Endodermal cell (in vitro differentiated cells): ENCODE measurements at regions not wholly inside any gene's neighbourhood (a gene's known extent, or its start where the extent isn't known, plus 50 kb on each side); places are given as distances from the start of the nearest gene placed in this dataset.

Experiments
- DNase-seq: peaks from one replicate; pipeline ENCODE4 v3.0.0-alpha.2; 2017
- H3K27ac ChIP-seq: 2 replicates; pipeline ENCODE4 v1.5.1; 2013; ENCODE audit warnings: mild to moderate bottlenecking, low read depth, low read length, moderate library complexity
- H3K27me3 ChIP-seq: 2 replicates; pipeline ENCODE4 v1.6.1; 2013; ENCODE audit warnings: mild to moderate bottlenecking, low read length, moderate library complexity; ENCODE audit not compliant: insufficient read depth, control insufficient read depth, poor library complexity, severe bottlenecking
- H3K36me3 ChIP-seq: 2 replicates; pipeline ENCODE4 v1.7.0; 2013; ENCODE audit warnings: mild to moderate bottlenecking, low read length, moderate library complexity; ENCODE audit not compliant: control insufficient read depth, insufficient read depth
- H3K4me1 ChIP-seq: one replicate; pipeline ENCODE4 v1.7.0; 2013; ENCODE audit warnings: low read length; ENCODE audit not compliant: control insufficient read depth, insufficient read depth
- H3K4me3 ChIP-seq: 2 replicates; pipeline ENCODE4 v1.5.1; 2013; ENCODE audit warnings: mild to moderate bottlenecking, low read length, moderate library complexity
- H3K9ac ChIP-seq: 2 replicates; pipeline ENCODE4 v1.6.1; 2013; ENCODE audit warnings: mild to moderate bottlenecking, low read length, moderate library complexity; ENCODE audit not compliant: poor library complexity, severe bottlenecking; ENCODE audit errors: extremely low read depth
- H3K9me3 ChIP-seq: 2 replicates; pipeline ENCODE4 v1.6.1; 2013; ENCODE audit warnings: mild to moderate bottlenecking, low read length, moderate library complexity; ENCODE audit not compliant: control insufficient read depth
- H3K27ac Mint-ChIP-seq: 2 replicates; pipeline ENCODE4 v1.8.0; 2020; ENCODE audit warnings: mixed read lengths
- H3K27me3 Mint-ChIP-seq: 2 replicates; pipeline ENCODE4 v1.8.0; 2021; ENCODE audit warnings: mild to moderate bottlenecking, mixed read lengths; ENCODE audit not compliant: insufficient read depth
- H3K36me3 Mint-ChIP-seq: 2 replicates; pipeline ENCODE4 v1.8.0; 2020; ENCODE audit warnings: low read depth, mixed read lengths
- H3K4me1 Mint-ChIP-seq: 2 replicates; pipeline ENCODE4 v1.8.0; 2020; ENCODE audit warnings: mixed read lengths
- H3K4me3 Mint-ChIP-seq: 2 replicates; pipeline ENCODE4 v1.8.0; 2020; ENCODE audit warnings: mild to moderate bottlenecking, moderate library complexity, mixed read lengths
- H3K9me3 Mint-ChIP-seq: 2 replicates; pipeline ENCODE4 v1.8.0; 2020; ENCODE audit warnings: mild to moderate bottlenecking, mixed read lengths
- CTCF ChIP-seq: fragments of 200-600 bp; sonication (generic); conservative IDR thresholded peaks from 2 replicates; pipeline ENCODE4 v1.5.0; 2021; ENCODE audit warnings: antibody characterized with exemption, mild to moderate bottlenecking
- WGBS, 2 experiments: methylation state at CpG; one replicate each; pipeline versions ENCODE4 v1.1.5 to v1.1.7; 2013; ENCODE audit warnings: missing lambda C conversion rate in 2 of 2, mixed read lengths in 1 of 2; ENCODE audit not compliant: insufficient coverage in 1 of 2, insufficient read length in 1 of 2; 5-methylcytosine and 5-hydroxymethylcytosine counted together

- Histone ChIP-seq H3K4me3 (no peak overlapping the region), H3K27me3 (no peaks in the 10 kb centered on the region), H3K9me3 (peaks cover 12% of the 10 kb centered on the region), H3K36me3 (no peaks in the 10 kb centered on the region), H3K27ac (no peak overlapping the region), H3K4me1 (no peaks in the 10 kb centered on the region), H3K9ac (no peak overlapping the region)
- no peak overlapping the region for H3K4me3 Mint-ChIP-seq
- WGBS, 2 experiments = 93 to 97% methylated on average over 1 of the region's 1 CpG
- no peak overlapping the region for H3K27ac Mint-ChIP-seq
- no peaks in the 10 kb centered on the region for H3K36me3 Mint-ChIP-seq
- DNase-seq = no peak
- H3K9me3 Mint-ChIP-seq = peaks cover 4% of the 10 kb centered on the region
- no peaks in the 10 kb centered on the region for H3K27me3 Mint-ChIP-seq
- no peak for TF ChIP-seq CTCF
- H3K4me1 Mint-ChIP-seq = peaks cover 21% of the 10 kb centered on the region
Measured at GRCh38 chr7:34296663-34297062, 361.4 kb upstream of the NPSR1 start.

DNA sequence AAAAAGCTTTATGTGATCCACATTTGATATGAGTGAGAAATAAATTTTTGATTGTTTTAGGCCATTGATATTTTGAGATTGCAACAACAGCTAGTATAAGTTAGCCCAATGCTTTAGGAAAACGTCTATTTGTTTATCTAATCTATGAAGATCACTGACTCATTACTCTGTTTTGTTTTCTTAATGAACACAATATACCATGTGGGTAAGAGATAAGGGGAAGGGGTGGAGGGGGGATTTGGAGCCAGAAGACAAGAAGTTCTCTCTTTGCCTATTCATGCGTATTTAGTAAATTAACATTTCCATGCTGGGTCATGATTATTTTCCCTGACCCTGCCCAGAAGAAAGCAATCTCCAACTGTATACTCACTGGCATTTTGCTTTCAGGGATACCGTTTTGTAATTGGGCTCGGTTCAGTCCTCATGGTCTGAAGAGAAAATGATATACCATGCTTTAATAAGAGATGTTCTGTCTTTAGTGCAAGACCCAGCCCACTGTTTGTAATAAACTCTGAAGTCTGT is 359.5 kb upstream of the NPSR1 start:
- no peak for DNase-seq
- H3K27ac Mint-ChIP-seq = peak overlapping the region; percentile 11
- Histone ChIP-seq H3K9ac (no peak overlapping the region), H3K4me3 (no peak overlapping the region), H3K27me3 (no peaks in the 10 kb centered on the region), H3K9me3 (peaks cover 4% of the 10 kb centered on the region), H3K36me3 (no peaks in the 10 kb centered on the region), H3K4me1 (no peaks in the 10 kb centered on the region), H3K27ac (no peak overlapping the region)
- no peak for TF ChIP-seq CTCF
- no peak overlapping the region for H3K4me3 Mint-ChIP-seq
- WGBS, 2 experiments = 67% methylated on average over 4 of the region's 4 CpGs; no CpG with 5 or more reads in 1 of the 2 experiments
- H3K27me3 Mint-ChIP-seq = no peaks in the 10 kb centered on the region
- no peaks in the 10 kb centered on the region for H3K36me3 Mint-ChIP-seq
- H3K9me3 Mint-ChIP-seq = no peaks in the 10 kb centered on the region
- H3K4me1 Mint-ChIP-seq = peaks cover 21% of the 10 kb centered on the region

- Mint-ChIP-seq H3K9me3 (no peaks in the 10 kb centered on the region), H3K27ac (no peak overlapping the region), H3K36me3 (no peaks in the 10 kb centered on the region), H3K4me3 (no peak overlapping the region), H3K27me3 (no peaks in the 10 kb centered on the region), H3K4me1 (peaks cover 19% of the 10 kb centered on the region)
- H3K27ac ChIP-seq = no peak overlapping the region
- H3K4me1 ChIP-seq = no peaks in the 10 kb centered on the region
- no peak overlapping the region for H3K4me3 ChIP-seq
- TF ChIP-seq CTCF = no peak
- H3K27me3 ChIP-seq = no peaks in the 10 kb centered on the region
- H3K36me3 ChIP-seq = no peaks in the 10 kb centered on the region
- no peak overlapping the region for H3K9ac ChIP-seq
- H3K9me3 ChIP-seq = peaks cover 4% of the 10 kb centered on the region
- WGBS, 2 experiments = 99 to 100% methylated on average over 3 to 4 of the region's 4 CpGs
- DNase-seq = no peak
Measured at GRCh38 chr7:34299066-34299465, 359.0 kb upstream of the NPSR1 start.
